Stimulated activated CD4-positive, alpha-beta T cell treated with anti-CD3 and anti-CD28 coated beads, Interleukin-1b, Interleukin-23, amount 100 ng/mL, for 48 hours (primary cell): ENCODE measurements at regions not wholly inside any gene's neighbourhood (a gene's known extent, or its start where the extent isn't known, plus 50 kb on each side); places are given as distances from the start of the nearest gene placed in this dataset.

ENCODE experiments used
- DNase-seq: peaks from one replicate; pipeline ENCODE4 v3.0.0-alpha.2; 2020

DNA sequence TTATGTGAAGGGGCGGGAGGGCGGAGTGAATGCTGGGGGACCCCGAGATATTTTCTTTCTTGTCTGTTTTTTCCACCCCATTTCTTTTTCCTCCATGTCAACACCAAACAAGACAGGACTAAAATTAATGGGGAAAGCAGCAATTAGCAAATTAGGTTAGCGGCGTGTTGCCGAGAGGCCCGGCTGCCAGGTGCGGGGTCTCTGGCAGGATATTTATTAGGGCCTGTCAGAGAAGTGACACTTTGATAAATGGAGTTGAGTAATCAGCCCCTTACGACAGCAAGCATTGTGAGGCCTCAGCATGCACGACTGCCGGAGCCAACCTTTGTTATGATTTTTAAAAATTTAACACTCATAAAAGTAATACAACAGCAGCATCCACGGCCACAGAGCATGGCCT is 193.8 kb downstream of the DHX35 start:
- DNase-seq: no peak

DNA sequence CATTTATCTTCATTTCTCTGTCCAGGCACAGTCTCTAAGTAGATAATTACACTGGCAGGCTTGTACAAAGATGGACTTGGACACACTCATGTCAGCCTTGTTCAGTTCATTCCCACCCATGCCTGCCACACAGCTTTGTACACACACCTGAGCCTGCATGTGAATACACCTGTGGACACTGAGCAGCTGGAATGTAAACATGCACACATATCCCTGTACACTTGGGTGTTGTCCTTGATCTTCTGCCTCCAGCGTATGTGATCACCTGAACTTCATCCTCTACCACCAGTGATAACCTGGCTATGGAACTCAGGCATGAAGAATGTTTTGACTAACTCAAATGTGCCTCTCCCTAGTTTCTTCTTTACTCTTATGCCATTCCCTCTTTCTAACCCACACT is 190.6 kb downstream of the DHX35 start:
- DNase-seq: no peak

GRCh38 chr20:39152126-39152525 is 190.0 kb downstream of the DHX35 start:
- no peak for DNase-seq

DNA sequence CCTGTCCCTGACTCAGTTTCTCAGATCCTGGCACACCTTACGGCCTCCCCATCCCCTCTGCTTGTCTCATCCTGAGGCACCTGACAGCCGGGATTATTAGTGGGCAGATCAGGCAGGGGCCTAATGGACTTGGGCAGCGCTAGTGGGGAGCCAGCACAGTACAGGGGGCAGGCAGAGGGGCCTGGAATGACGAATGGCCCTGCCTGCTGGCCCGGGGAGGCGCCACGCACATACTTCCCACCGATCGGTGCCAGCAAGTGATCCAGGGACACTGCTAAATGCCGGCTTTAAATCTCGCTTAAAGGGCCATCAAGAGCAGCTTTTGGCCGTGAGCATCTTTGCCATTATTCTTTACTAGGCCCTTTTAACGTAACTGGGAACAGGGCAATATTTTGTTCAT is 188.4 kb downstream of the DHX35 start:
- DNase-seq: no peak

GRCh38 chr20:39146394-39146793 is 184.2 kb downstream of the DHX35 start:
- DNase-seq: no peak

GRCh38 chr20:39145921-39146320 is 183.8 kb downstream of the DHX35 start:
- no peak for DNase-seq

GRCh38 chr20:39144757-39145156 is 182.6 kb downstream of the DHX35 start:
- no peak for DNase-seq

DNA sequence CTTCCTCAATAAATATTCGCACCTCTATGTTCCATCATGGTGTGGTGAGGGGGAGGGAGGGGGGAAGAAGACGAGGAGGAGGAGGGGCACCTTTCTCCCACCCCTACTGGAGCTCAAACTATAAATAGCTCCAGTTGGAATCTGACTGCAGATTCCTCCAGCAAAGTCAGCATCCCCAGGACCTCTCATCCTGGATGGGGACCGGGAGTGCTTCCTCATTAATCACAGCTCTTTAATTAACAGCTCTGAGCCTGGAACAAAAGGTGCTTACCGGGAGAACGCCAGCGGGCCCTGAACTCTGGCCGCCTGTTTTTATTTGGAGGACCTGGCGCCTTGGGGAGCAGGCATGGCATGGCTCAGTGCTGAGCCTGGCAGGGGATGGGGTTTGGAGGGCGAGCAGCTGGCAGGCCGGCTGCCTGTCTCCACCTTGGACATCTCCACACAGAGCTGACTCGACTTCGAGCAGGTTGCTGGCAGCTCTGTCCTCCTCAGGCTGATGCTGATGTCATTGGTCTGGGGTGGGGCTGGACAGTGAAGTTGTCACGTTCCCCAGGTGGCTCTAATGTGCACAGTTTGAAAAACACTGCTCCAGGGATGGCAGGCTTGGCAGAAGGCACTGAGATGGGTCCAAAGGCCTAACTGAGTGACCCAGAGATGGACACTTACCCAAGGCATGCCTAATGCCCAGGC is 180.4 kb downstream of the DHX35 start:
- DNase-seq: no peak

- DNase-seq: no peak
Measured at GRCh38 chr20:39137299-39137698, 175.2 kb downstream of the DHX35 start.

- DNase-seq: no peak
Measured at GRCh38 chr20:39136798-39137197, 174.7 kb downstream of the DHX35 start.

DNA sequence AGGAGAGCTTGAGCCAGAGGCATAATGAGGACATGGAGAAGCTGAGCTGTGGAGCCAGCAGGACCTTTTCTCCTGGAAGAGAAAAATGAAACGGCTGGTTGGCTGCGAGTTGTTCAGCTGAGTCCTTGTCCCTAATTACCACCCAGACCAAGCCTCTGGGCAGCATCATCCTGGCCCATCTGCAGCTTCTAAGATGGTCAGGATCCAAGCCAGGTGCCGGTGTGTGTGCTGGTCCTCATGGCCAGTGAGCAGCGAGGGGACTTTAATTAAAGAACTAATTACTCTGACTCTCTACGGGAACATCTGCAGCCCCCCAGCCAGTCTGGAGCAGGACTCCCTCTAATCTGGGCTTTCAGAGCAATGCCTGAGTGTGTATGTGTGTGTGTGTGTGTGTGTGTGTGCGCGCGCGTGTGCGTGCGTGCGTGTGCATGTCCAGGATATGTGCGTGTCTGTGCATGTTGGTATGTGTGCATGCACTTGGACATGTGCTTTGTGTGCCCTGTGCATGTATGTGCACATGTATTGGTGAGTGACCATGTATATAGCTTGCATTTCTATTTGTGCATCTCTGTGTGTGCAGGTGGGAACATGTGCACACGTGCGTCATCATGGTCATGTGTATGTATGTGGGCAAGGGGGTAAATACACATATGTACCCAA is 173.9 kb downstream of the DHX35 start:
- DNase-seq: no peak

GRCh38 chr20:39133201-39133600 is 171.1 kb downstream of the DHX35 start:
- DNase-seq: no peak

- no peak for DNase-seq
Measured at GRCh38 chr20:39132511-39132910, 170.4 kb downstream of the DHX35 start.

GRCh38 chr20:39132093-39132492 is 169.9 kb downstream of the DHX35 start:
- no peak for DNase-seq

DNA sequence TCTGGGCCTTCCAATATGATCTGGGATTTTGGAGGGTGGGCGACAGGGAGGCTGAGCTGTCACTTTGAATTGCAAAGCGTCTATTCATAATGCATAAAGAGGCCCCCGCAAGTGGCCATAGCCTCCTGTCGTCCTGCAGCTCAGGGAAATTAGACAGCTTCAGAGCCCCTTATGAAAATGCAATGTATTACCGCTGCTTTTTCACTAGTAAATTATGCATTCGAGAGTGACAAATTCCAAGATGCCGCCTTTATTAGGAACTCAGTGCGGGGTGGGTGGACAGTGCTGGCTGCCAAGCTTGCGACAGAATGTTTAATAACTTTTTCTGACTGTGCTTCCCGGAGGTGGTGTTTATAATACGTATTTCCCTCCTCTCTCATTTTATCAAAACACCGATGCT is 168.5 kb downstream of the DHX35 start:
- no peak for DNase-seq

DNA sequence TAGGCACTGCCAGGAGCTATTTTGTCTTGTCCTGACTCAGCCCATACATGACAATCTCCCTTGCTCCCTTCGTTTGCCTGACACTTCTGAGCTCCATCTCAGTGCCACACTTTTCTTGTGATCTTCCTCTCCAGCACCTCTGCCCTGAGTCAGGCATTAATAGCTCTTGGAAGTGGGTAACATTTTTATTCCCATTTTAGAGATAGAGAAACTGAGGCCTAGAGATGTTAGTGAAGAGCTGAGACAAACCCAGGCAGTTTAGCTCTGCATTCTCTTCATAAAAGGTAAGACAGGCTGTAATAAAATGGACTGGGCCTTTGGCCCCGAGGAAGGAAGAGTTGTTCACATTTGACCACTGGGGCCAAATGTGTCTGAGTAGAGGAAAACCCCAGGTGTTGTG is 167.4 kb downstream of the DHX35 start:
- no peak for DNase-seq

DNA sequence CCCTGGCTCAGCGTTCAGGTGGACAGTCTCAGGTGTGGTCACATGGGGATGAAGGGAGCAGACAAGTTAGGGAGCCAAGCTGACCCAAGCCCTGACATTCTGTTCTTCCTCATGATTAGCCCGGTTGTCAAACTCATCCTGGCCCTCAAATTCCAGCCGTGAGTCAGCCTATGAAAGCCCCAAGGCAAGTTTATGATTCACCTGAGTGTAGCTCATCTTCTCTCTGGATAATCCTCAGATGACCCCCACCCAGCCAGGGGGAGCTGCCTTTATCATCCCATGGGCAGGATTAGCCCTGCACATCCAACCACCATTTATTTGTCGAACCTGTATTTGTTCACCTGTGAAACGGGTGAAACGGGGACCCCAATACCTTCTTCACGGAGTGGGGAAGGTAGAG is 161.9 kb downstream of the DHX35 start:
- no peak for DNase-seq

- DNase-seq: no peak
Measured at GRCh38 chr20:39123185-39123557, 161.0 kb downstream of the DHX35 start.

- DNase-seq: no peak
Measured at GRCh38 chr20:39117491-39117890, 155.3 kb downstream of the DHX35 start.

DNA sequence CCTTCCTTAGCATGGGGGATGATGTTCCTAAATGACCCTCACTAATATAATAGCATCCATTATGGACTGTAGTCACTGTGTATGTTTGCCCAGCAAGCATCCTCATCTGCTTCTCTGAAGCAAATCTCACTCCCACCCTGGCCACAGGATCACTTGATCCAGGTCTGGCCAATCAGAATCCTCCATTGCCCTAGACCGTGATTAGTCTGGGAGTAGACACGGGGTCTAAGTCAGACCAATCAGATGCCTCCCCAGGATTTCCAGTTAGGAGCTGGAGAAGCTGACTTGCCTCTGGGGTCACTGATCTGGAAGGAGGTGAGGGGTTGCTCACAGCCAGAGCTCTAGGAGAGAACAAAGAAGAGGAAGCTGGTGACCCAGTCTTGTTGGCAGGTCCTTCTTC is 153.9 kb downstream of the DHX35 start:
- no peak for DNase-seq

DNA sequence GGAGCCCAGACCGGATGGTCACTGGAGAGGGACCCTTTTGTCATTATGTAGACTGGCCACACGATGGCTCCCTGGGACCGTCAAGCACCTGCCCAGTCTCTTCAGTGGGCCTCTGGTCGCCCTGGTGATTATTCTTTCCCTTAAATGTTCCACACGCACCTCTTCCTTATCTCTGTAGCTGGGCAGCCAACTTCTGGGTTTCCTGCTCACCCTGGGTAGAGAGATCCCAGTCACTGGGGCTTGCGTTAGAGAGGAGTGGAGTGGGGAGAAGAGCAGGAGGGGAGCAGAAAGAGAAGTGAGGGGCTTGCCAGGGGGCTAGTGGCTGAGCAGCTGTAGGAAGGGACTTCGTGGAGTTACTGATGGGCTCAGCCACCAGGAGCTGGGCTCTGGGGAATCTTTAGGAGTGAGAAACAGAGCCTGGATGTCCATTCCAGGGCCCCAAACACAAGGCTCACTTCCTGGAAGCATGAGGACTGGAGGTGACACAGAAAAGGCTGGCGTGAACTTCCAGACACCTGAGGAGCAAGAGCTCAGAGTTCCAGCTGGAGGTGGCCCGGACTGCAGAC is 150.1 kb downstream of the DHX35 start:
- DNase-seq: no peak

GRCh38 chr20:39111359-39112177 is 149.4 kb downstream of the DHX35 start:
- DNase-seq: no peak

- no peak for DNase-seq
Measured at GRCh38 chr20:39110819-39111136, 148.6 kb downstream of the DHX35 start.
